Caco-2 (cell line): ENCODE measurements at regions not wholly inside any gene's neighbourhood (a gene's known extent, or its start where the extent isn't known, plus 50 kb on each side); places are given as distances from the start of the nearest gene placed in this dataset.

ENCODE experiments used
- BruUV-seq: library from RNA; stranded (reverse); fragments of 400-500 nt; replicated peaks from 2 replicates; lab custom pipeline; 2021; lab: Mats Ljungman, UMichigan
- CTCF ChIA-PET: fragments of 300-600 bp; sonication (Branson Sonifier 250); formaldehyde crosslinking; loops from one replicate; lab custom pipeline; 2022; ENCODE audit warnings: antibody characterized with exemption; lab: Charles Lee
- POLR2A ChIA-PET: fragments of 300-600 bp; sonication (Branson Sonifier 250); formaldehyde crosslinking; loops from one replicate; lab custom pipeline; 2022; ENCODE audit warnings: antibody characterized with exemption; lab: Charles Lee
- DNase-seq, 2 experiments: peaks; one replicate each; pipeline versions ENCODE4 v3.0.0 to v3.0.0-alpha.2; 2020 to 2022
- H3K27me3 ChIP-seq: replicated peaks from 2 replicates; pipeline ENCODE4 v1.6.0; 2011; ENCODE audit warnings: low read length; ENCODE audit not compliant: control insufficient read depth, insufficient read depth
- H3K36me3 ChIP-seq: 2 replicates; pipeline ENCODE4 v1.5.1; 2011; ENCODE audit warnings: low read length; ENCODE audit not compliant: control insufficient read depth, insufficient read depth
- H3K4me1 ChIP-seq: fragments of 250-450 bp; sonication (Bioruptor Pico); 2 replicates; pipeline ENCODE4 v1.5.1; 2020; ENCODE audit warnings: mild to moderate bottlenecking
- H3K4me3 ChIP-seq: 2 replicates; pipeline ENCODE4 v1.5.1; 2011; ENCODE audit warnings: low read depth, mild to moderate bottlenecking, control low read depth, low read length
- H3K9me3 ChIP-seq: fragments of 250-450 bp; sonication (Bioruptor Pico); 2 replicates; pipeline ENCODE4 v1.5.1; 2020; ENCODE audit warnings: mild to moderate bottlenecking, moderate library complexity
- H3K27ac Mint-ChIP-seq: one replicate; pipeline ENCODE4 v1.8.0; 2022; ENCODE audit warnings: mixed read lengths; ENCODE audit not compliant: unreplicated experiment
- H3K27me3 Mint-ChIP-seq: one replicate; pipeline ENCODE4 v1.8.0; 2022; ENCODE audit warnings: mixed read lengths; ENCODE audit not compliant: insufficient read depth, unreplicated experiment
- H3K36me3 Mint-ChIP-seq: one replicate; pipeline ENCODE4 v1.8.0; 2022; ENCODE audit warnings: mild to moderate bottlenecking, mixed read lengths; ENCODE audit not compliant: insufficient read depth, unreplicated experiment
- H3K4me1 Mint-ChIP-seq: one replicate; pipeline ENCODE4 v1.8.0; 2022; ENCODE audit warnings: low read depth, mixed read lengths; ENCODE audit not compliant: unreplicated experiment
- H3K4me3 Mint-ChIP-seq: one replicate; pipeline ENCODE4 v1.8.0; 2022; ENCODE audit warnings: mild to moderate bottlenecking, moderate library complexity, mixed read lengths; ENCODE audit not compliant: unreplicated experiment
- H3K9me3 Mint-ChIP-seq: one replicate; pipeline ENCODE4 v1.8.0; 2022; ENCODE audit warnings: mixed read lengths; ENCODE audit not compliant: unreplicated experiment
- CTCF ChIP-seq, 2 experiments: fragments of 200-600 bp in 1 of 2; IDR thresholded peaks; 1 replicate in 1 of 2; 2 replicates in 1 of 2; pipeline versions ENCODE4 v1.5.1 to v1.8.0; 2011 to 2022; ENCODE audit warnings: antibody characterized with exemption in 1 of 2, control low read depth in 1 of 2, inconsistent platforms in 1 of 2, low read depth in 1 of 2, low read length in 1 of 2, mild to moderate bottlenecking in 1 of 2, moderate library complexity in 1 of 2; ENCODE audit not compliant: insufficient read depth in 1 of 2, severe bottlenecking in 1 of 2, unreplicated experiment in 1 of 2
- intact Hi-C: fragments of 100-400 bp; cut with micrococcal nuclease; formaldehyde crosslinking; loops from one replicate; pipeline ENCODE4 v1.10.0; 2022; ENCODE audit not compliant: unreplicated experiment

GRCh38 chr15:48049736-48050135 lies 71.1 kb upstream of the SLC24A5 start:
- TF ChIP-seq CTCF (IDR thresholded peaks at IDR 0.05; ENCODE audit: insufficient read depth in 1 of 2, low read depth in 1 of 2, low read length in 1 of 2, severe bottlenecking in 1 of 2, unreplicated experiment in 1 of 2): no peak
- H3K36me3 ChIP-seq: no peaks in the 10 kb centered on the region
- DNase-seq: no peak
- no peaks in the 10 kb centered on the region for H3K4me1 ChIP-seq
- Mint-ChIP-seq H3K27me3 (peaks cover 3% of the 10 kb centered on the region), H3K9me3 (no peaks in the 10 kb centered on the region), H3K36me3 (no peaks in the 10 kb centered on the region), H3K27ac (no peak overlapping the region), H3K4me1 (no peaks in the 10 kb centered on the region), H3K4me3 (no peak overlapping the region)
- no peaks in the 10 kb centered on the region for H3K27me3 ChIP-seq
- POLR2A ChIA-PET: no interaction called here
- no TSS peak for BruUV-seq
- H3K9me3 ChIP-seq: 0 out of 2 replicates have a peak, but pooled peaks cover 3% of the 10 kb centered on the region
- CTCF ChIA-PET: no interaction called here
- intact Hi-C loops: no loop called here
- H3K4me3 ChIP-seq: no peak overlapping the region

DNA sequence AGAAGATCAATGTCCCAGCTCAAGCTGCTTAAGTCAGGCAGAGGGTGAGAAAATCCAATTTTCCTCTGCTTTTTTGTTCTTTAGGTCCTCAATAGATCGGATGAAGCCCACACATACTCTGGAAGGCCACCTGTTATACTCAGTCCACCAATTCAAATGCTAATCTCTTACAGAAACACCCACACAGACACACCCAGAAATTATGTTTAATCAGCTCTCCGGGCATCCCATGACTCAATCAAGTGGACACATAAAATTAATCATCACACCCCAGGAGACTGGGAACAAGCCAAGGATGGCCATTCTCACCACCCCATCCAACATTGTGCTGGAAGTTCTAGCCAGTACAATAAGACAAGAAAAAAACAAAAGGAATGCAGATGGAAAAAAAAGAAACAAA lies 67.8 kb upstream of the SLC24A5 start:
- Mint-ChIP-seq H3K36me3 (no peaks in the 10 kb centered on the region), H3K4me1 (no peaks in the 10 kb centered on the region), H3K4me3 (no peak overlapping the region), H3K27ac (no peak overlapping the region), H3K9me3 (no peaks in the 10 kb centered on the region), H3K27me3 (no peaks in the 10 kb centered on the region)
- no peaks in the 10 kb centered on the region for H3K36me3 ChIP-seq
- TF ChIP-seq CTCF (IDR thresholded peaks at IDR 0.05; ENCODE audit: insufficient read depth in 1 of 2, low read depth in 1 of 2, low read length in 1 of 2, severe bottlenecking in 1 of 2, unreplicated experiment in 1 of 2): no peak
- no peak for DNase-seq
- ChIA-PET CTCF (no interaction called here), POLR2A (no interaction called here)
- H3K4me1 ChIP-seq: no peaks in the 10 kb centered on the region
- H3K4me3 ChIP-seq: no peak overlapping the region
- intact Hi-C loops: no loop called here
- no TSS peak for BruUV-seq
- H3K9me3 ChIP-seq: 0 out of 2 replicates have a peak, but pooled peaks cover 3% of the 10 kb centered on the region
- no peaks in the 10 kb centered on the region for H3K27me3 ChIP-seq

- Histone ChIP-seq H3K4me3 (no peak overlapping the region), H3K4me1 (no peaks in the 10 kb centered on the region), H3K27me3 (no peaks in the 10 kb centered on the region), H3K36me3 (no peaks in the 10 kb centered on the region), H3K9me3 (no peaks in the 10 kb centered on the region)
- no TSS peak for BruUV-seq
- ChIA-PET CTCF (no interaction called here), POLR2A (no interaction called here)
- Mint-ChIP-seq H3K4me3 (no peak overlapping the region), H3K27me3 (peaks cover 4% of the 10 kb centered on the region), H3K36me3 (no peaks in the 10 kb centered on the region), H3K27ac (no peak overlapping the region), H3K9me3 (no peaks in the 10 kb centered on the region), H3K4me1 (no peaks in the 10 kb centered on the region)
- no peak for TF ChIP-seq CTCF (IDR thresholded peaks at IDR 0.05; ENCODE audit: insufficient read depth in 1 of 2, low read depth in 1 of 2, low read length in 1 of 2, severe bottlenecking in 1 of 2, unreplicated experiment in 1 of 2)
- no peak for DNase-seq
- intact Hi-C loops: no loop called here
Observed at GRCh38 chr15:48058371-48058770, 62.4 kb upstream of the SLC24A5 start.
